Esophagus squamous epithelium (tissue), 5 donors: ENCODE measurements at regions not wholly inside any gene's neighbourhood (a gene's known extent, or its start where the extent isn't known, plus 50 kb on each side); places are given as distances from the start of the nearest gene placed in this dataset.

ENCODE experiments used
- DNase-seq: peaks from one replicate; lab custom pipeline; 2025; lab: John Stamatoyannopoulos, UW
- H3K27ac ChIP-seq, 4 donors: fragments of 200-600 bp; sonication (generic); one replicate each; pipeline ENCODE4 v1.5.1; 2016 to 2019; ENCODE audit warnings: mild to moderate bottlenecking in 1 of 4
- H3K27me3 ChIP-seq, 4 donors: fragments of 200-600 bp; sonication (generic); 1 replicate in 3 of 4; 2 replicates in 1 of 4; pipeline versions ENCODE4 v1.5.1 to v1.6.0; 2017 to 2021; ENCODE audit warnings: antibody characterized with exemption in 1 of 4
- H3K36me3 ChIP-seq, 3 donors: fragments of 200-600 bp; sonication (generic); one replicate each; pipeline ENCODE4 v1.5.1; 2016 to 2019
- H3K4me1 ChIP-seq, 3 donors: fragments of 200-600 bp; sonication (generic); one replicate each; pipeline ENCODE4 v1.5.1; 2017 to 2019
- H3K4me3 ChIP-seq, 4 donors: fragments of 200-600 bp; sonication (generic); 1 replicate in 3 of 4; 2 replicates in 1 of 4; pipeline ENCODE4 v1.5.1; 2016 to 2019; ENCODE audit warnings: mild to moderate bottlenecking in 2 of 4, moderate library complexity in 1 of 4
- H3K9me3 ChIP-seq, 3 donors: fragments of 200-600 bp; sonication (generic); one replicate each; pipeline ENCODE4 v1.5.1; 2016 to 2019
- CTCF ChIP-seq, 6 experiments: fragments of 450-650 bp in 4 of 6; fragments of 200-600 bp in 2 of 6; sonication (generic) in 2 of 6; IDR thresholded peaks; one replicate each; pipeline ENCODE4 v1.5.1; 2016 to 2019; ENCODE audit warnings: antibody characterized with exemption in 6 of 6, mild to moderate bottlenecking in 4 of 6, moderate library complexity in 4 of 6
- POLR2A ChIP-seq, 4 donors: fragments of 450-650 bp; IDR thresholded peaks; one replicate each; pipeline ENCODE4 v1.6.1; 2017; ENCODE audit warnings: antibody characterized with exemption in 4 of 4, mild to moderate bottlenecking in 4 of 4, moderate library complexity in 3 of 4
- WGBS, 2 donors: methylation state at CpG; one replicate each; pipeline ENCODE4 v1.1.5; 2018; 5-methylcytosine and 5-hydroxymethylcytosine counted together
- intact Hi-C: fragments of 100-400 bp; cut with DNase I; formaldehyde crosslinking; loops from one replicate; pipeline ENCODE4 v1.15.0; 2022
- donor health status: DM: yes; HTN: yes; CAD: no.

GRCh38 chr4:43757147-43757546, 691.5 kb downstream of the KCTD8 start:
- no peak for TF ChIP-seq CTCF (IDR thresholded peaks at IDR 0.05)
- no peak for TF ChIP-seq POLR2A (IDR thresholded peaks at IDR 0.05)
- H3K27me3 ChIP-seq, result no peaks in the 10 kb centered on the region
- no peaks in the 10 kb centered on the region for H3K9me3 ChIP-seq
- H3K4me3 ChIP-seq, result no peak overlapping the region
- intact Hi-C loops, result no loop called here
- DNase-seq, result no peak
- no peak overlapping the region for H3K27ac ChIP-seq
- no peaks in the 10 kb centered on the region for H3K36me3 ChIP-seq
- no peaks in the 10 kb centered on the region for H3K4me1 ChIP-seq

- Histone ChIP-seq H3K27me3 (no peaks in the 10 kb centered on the region), H3K27ac (no peak overlapping the region), H3K4me1 (no peaks in the 10 kb centered on the region), H3K4me3 (no peak overlapping the region), H3K9me3 (no peaks in the 10 kb centered on the region), H3K36me3 (no peaks in the 10 kb centered on the region)
- DNase-seq, result no peak
- no peak for TF ChIP-seq POLR2A (IDR thresholded peaks at IDR 0.05)
- TF ChIP-seq CTCF (IDR thresholded peaks at IDR 0.05), result no peak
- intact Hi-C loops, result no loop called here
- 71 to 100% methylated on average over 1 of the region's 1 CpG for WGBS, 2 donors
Observed at GRCh38 chr4:43758836-43759235, 689.8 kb downstream of the KCTD8 start.

GRCh38 chr4:43763029-43763610, 685.5 kb downstream of the KCTD8 start:
- intact Hi-C loops, result no loop called here
- TF ChIP-seq CTCF (IDR thresholded peaks at IDR 0.05), result no peak
- TF ChIP-seq POLR2A (IDR thresholded peaks at IDR 0.05), result no peak
- Histone ChIP-seq H3K27me3 (no peaks in the 10 kb centered on the region), H3K9me3 (no peaks in the 10 kb centered on the region), H3K27ac (no peak overlapping the region), H3K4me3 (no peak overlapping the region), H3K36me3 (no peaks in the 10 kb centered on the region), H3K4me1 (no peaks in the 10 kb centered on the region)
- 26 to 27% methylated on average over 4 of the region's 4 CpGs for WGBS, 2 donors
- no peak for DNase-seq

GRCh38 chr4:43765514-43765913, 683.1 kb downstream of the KCTD8 start:
- DNase-seq, result no peak
- Histone ChIP-seq H3K27ac (no peak overlapping the region), H3K9me3 (no peaks in the 10 kb centered on the region), H3K4me3 (no peak overlapping the region), H3K4me1 (no peaks in the 10 kb centered on the region), H3K36me3 (no peaks in the 10 kb centered on the region), H3K27me3 (no peaks in the 10 kb centered on the region)
- WGBS, 2 donors, result 45 to 64% methylated on average over 2 of the region's 2 CpGs
- intact Hi-C loops, result no loop called here
- TF ChIP-seq CTCF (IDR thresholded peaks at IDR 0.05), result no peak
- TF ChIP-seq POLR2A (IDR thresholded peaks at IDR 0.05), result no peak

- DNase-seq, result no peak
- H3K27me3 ChIP-seq, result no peaks in the 10 kb centered on the region
- no peak overlapping the region for H3K27ac ChIP-seq
- intact Hi-C loops, result no loop called here
- no peak overlapping the region for H3K4me3 ChIP-seq
- H3K36me3 ChIP-seq, result no peaks in the 10 kb centered on the region
- no peak for TF ChIP-seq CTCF (IDR thresholded peaks at IDR 0.05)
- no peak for TF ChIP-seq POLR2A (IDR thresholded peaks at IDR 0.05)
- H3K4me1 ChIP-seq, result no peaks in the 10 kb centered on the region
- H3K9me3 ChIP-seq, result no peaks in the 10 kb centered on the region
Observed at GRCh38 chr4:43766648-43767047, 682.0 kb downstream of the KCTD8 start.
